DOHH2 (cell line): ENCODE measurements at regions not wholly inside any gene's neighbourhood (a gene's known extent, or its start where the extent isn't known, plus 50 kb on each side); places are given as distances from the start of the nearest gene placed in this dataset.

Source experiments
- EZH2phosphoT487 ChIP-seq: fragments of 200-600 bp; sonication (generic); IDR thresholded peaks from 2 replicates; pipeline ENCODE4 v1.6.1; 2017; ENCODE audit warnings: borderline replicate concordance, mild to moderate bottlenecking, antibody characterized with exemption, low read length, moderate library complexity, mixed read lengths
- TF ChIP-seq, protein P1 (sequence below): fragments of 200-600 bp; sonication (generic); IDR thresholded peaks from one replicate; pipeline ENCODE4 v1.5.1; 2014; ENCODE audit warnings: antibody characterized with exemption, mild to moderate bottlenecking, low read depth, low read length; ENCODE audit not compliant: poor library complexity, severe bottlenecking

DNA sequence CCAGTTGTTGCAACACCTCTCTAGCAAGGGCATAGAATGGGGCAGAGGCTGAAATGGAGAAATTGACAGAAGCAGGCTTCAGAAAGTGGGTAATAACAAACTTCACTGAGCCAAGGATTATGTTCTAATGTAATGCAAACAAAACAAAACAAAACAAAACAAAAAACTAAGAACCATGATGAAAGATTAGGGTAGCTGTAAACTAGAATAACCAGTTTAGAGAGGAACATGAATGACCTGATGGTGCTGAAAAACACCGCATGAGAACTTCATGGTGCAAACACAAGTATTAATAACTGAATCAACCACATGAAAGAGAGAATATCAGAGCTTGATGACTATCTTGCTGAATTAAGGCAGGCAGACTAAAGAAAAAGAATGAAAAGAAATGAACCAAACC, 1707.7 kb downstream of the BRINP3 start:
- TF ChIP-seq, protein P1, sequence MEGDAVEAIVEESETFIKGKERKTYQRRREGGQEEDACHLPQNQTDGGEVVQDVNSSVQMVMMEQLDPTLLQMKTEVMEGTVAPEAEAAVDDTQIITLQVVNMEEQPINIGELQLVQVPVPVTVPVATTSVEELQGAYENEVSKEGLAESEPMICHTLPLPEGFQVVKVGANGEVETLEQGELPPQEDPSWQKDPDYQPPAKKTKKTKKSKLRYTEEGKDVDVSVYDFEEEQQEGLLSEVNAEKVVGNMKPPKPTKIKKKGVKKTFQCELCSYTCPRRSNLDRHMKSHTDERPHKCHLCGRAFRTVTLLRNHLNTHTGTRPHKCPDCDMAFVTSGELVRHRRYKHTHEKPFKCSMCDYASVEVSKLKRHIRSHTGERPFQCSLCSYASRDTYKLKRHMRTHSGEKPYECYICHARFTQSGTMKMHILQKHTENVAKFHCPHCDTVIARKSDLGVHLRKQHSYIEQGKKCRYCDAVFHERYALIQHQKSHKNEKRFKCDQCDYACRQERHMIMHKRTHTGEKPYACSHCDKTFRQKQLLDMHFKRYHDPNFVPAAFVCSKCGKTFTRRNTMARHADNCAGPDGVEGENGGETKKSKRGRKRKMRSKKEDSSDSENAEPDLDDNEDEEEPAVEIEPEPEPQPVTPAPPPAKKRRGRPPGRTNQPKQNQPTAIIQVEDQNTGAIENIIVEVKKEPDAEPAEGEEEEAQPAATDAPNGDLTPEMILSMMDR = no peak
- TF ChIP-seq EZH2phosphoT487 = no peak
